ENCODE measurements at regions not wholly inside any gene's neighbourhood (a gene's known extent, or its start where the extent isn't known, plus 50 kb on each side); places are given as distances from the start of the nearest gene placed in this dataset.

DNA sequence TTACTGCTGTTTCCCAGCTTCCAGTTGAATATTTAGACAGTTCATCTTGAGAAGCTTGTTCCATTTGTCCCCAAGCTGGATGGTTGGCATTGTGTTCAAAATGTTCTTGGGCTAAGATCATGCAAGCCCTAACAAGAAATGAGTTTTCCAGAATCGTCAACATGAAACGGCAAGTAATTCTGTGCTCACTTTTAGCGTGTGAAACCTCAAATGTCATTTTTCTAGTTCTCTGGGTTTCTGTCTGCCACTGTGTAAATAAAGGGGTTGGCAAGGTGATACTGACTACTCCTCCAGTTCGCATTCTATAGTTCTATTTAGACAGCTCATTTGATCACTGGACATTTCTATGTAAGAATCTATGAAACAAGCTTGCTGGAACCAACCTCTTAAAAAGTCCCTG is 194.0 kb downstream of the AHR start:
- no peaks in the 10 kb centered on the region for H3K9me3 ChIP-seq
- intact Hi-C loops (cut with DNase I): no loop called here
- TF ChIP-seq CTCF (IDR thresholded peaks at IDR 0.05): no peak
- DNase-seq (ENCODE audit: low spot score in 2 of 2): no peak
- H3K27ac ChIP-seq: no peak overlapping the region
- H3K27me3 ChIP-seq: no peaks in the 10 kb centered on the region
- no peaks in the 10 kb centered on the region for H3K36me3 ChIP-seq
- H3K4me3 ChIP-seq: no peak overlapping the region
- no peaks in the 10 kb centered on the region for H3K4me1 ChIP-seq

GRCh38 chr7:17493446-17493845 is 195.0 kb downstream of the AHR start:
- Histone ChIP-seq H3K27ac (no peak overlapping the region), H3K4me1 (no peaks in the 10 kb centered on the region), H3K9me3 (no peaks in the 10 kb centered on the region), H3K27me3 (no peaks in the 10 kb centered on the region), H3K4me3 (no peak overlapping the region), H3K36me3 (no peaks in the 10 kb centered on the region)
- TF ChIP-seq CTCF (IDR thresholded peaks at IDR 0.05): no peak
- DNase-seq (ENCODE audit: low spot score in 2 of 2): no peak
- intact Hi-C loops (cut with DNase I): no loop called here

GRCh38 chr7:17495655-17496394 is 197.4 kb downstream of the AHR start:
- H3K27ac ChIP-seq: no peak overlapping the region
- TF ChIP-seq CTCF (IDR thresholded peaks at IDR 0.05): no peak
- no peak for DNase-seq (ENCODE audit: low spot score in 2 of 2)
- no peaks in the 10 kb centered on the region for H3K36me3 ChIP-seq
- no peak overlapping the region for H3K4me3 ChIP-seq
- H3K9me3 ChIP-seq: no peaks in the 10 kb centered on the region
- intact Hi-C loops (cut with DNase I): no loop called here
- H3K27me3 ChIP-seq: no peaks in the 10 kb centered on the region
- H3K4me1 ChIP-seq: no peaks in the 10 kb centered on the region

GRCh38 chr7:17497136-17497535 is 198.7 kb downstream of the AHR start:
- H3K4me1 ChIP-seq: peaks cover 0 to 3% of the 10 kb centered on the region in 2 donors
- no peak for TF ChIP-seq CTCF (IDR thresholded peaks at IDR 0.05)
- H3K27me3 ChIP-seq: no peaks in the 10 kb centered on the region
- H3K9me3 ChIP-seq: no peaks in the 10 kb centered on the region
- H3K4me3 ChIP-seq: no peak overlapping the region
- DNase-seq (ENCODE audit: low spot score in 2 of 2): no peak
- intact Hi-C loops (cut with DNase I): no loop called here
- no peaks in the 10 kb centered on the region for H3K36me3 ChIP-seq
- H3K27ac ChIP-seq: no peak overlapping the region

GRCh38 chr7:17497549-17498167 is 199.2 kb downstream of the AHR start:
- no peak for DNase-seq (ENCODE audit: low spot score in 2 of 2)
- H3K9me3 ChIP-seq: no peaks in the 10 kb centered on the region
- peaks cover 0 to 3% of the 10 kb centered on the region in 2 donors for H3K4me1 ChIP-seq
- H3K27me3 ChIP-seq: no peaks in the 10 kb centered on the region
- no peak for TF ChIP-seq CTCF (IDR thresholded peaks at IDR 0.05)
- intact Hi-C loops (cut with DNase I): no loop called here
- no peaks in the 10 kb centered on the region for H3K36me3 ChIP-seq
- H3K4me3 ChIP-seq: no peak overlapping the region
- no peak overlapping the region for H3K27ac ChIP-seq

Data from ascending aorta (tissue), 2 donors.